ENCODE measurements at regions not wholly inside any gene's neighbourhood (a gene's known extent, or its start where the extent isn't known, plus 50 kb on each side); places are given as distances from the start of the nearest gene placed in this dataset.

DNA sequence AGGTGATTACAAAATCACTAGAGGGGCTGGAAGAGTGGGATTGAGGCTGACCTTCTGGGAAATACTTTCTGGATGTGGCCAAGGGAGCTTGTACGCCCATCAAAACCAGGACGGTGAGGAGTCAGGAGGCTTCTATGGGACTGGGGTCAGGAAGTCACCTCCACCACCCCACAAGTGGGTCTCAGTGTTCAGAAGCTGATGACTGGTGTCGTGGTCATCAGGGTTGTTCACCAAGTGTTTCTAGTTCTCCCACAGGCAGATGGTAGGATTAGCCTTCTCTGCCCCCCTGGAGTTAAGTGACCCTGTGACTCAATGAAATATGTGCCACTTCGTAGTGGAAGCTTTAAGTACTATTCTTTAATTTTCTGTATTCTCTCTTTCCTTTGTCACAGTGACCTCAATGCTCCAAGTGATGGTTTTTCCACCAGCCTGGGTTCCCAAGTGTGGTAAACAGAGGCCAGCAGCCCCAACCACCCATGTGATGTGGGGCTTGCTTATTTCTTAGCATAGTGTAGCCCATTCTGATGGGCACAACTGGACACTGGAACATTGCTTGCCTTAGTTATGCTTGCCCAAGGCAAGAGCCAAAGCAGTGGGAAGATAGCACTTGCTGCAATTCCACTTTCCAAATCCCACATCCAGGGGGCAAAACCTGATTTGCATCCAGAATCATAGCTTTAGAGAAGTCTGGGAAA lies 258.8 kb downstream of the CYP26B1 start:
- Histone ChIP-seq H3K4me2 (ENCODE audit: control insufficient read depth, insufficient read depth) (no peak overlapping the region), H3K36me3 (ENCODE audit: control insufficient read depth in 2 of 2, insufficient read depth in 2 of 2, low read length in 1 of 2) (no peaks in the 10 kb centered on the region), H3K79me2 (ENCODE audit: control insufficient read depth, insufficient read depth, low read length) (no peaks in the 10 kb centered on the region), H3K9ac (ENCODE audit: control insufficient read depth, insufficient read depth, low read length) (no peak overlapping the region), H4K20me1 (ENCODE audit: control insufficient read depth, insufficient read depth) (no peaks in the 10 kb centered on the region), H3K4me3 (no peak overlapping the region), H3K4me1 (ENCODE audit: control insufficient read depth, insufficient read depth, low read length) (no peaks in the 10 kb centered on the region), H3K9me3 (replicated peaks; ENCODE audit: control insufficient read depth, insufficient read depth, low read length) (no peaks in the 10 kb centered on the region), H3K27ac (ENCODE audit: control insufficient read depth, insufficient read depth) (no peak overlapping the region), H3K27me3 (replicated peaks in 1 of 2; ENCODE audit: control insufficient read depth in 2 of 2, insufficient read depth in 2 of 2, low read length in 1 of 2) (no peaks in the 10 kb centered on the region), H2AFZ (ENCODE audit: control insufficient read depth, low read depth, low read length) (no peak overlapping the region)
- no peak for DNase-seq (ENCODE audit: low read depth, low spot score)
- TF ChIP-seq, protein P1, sequence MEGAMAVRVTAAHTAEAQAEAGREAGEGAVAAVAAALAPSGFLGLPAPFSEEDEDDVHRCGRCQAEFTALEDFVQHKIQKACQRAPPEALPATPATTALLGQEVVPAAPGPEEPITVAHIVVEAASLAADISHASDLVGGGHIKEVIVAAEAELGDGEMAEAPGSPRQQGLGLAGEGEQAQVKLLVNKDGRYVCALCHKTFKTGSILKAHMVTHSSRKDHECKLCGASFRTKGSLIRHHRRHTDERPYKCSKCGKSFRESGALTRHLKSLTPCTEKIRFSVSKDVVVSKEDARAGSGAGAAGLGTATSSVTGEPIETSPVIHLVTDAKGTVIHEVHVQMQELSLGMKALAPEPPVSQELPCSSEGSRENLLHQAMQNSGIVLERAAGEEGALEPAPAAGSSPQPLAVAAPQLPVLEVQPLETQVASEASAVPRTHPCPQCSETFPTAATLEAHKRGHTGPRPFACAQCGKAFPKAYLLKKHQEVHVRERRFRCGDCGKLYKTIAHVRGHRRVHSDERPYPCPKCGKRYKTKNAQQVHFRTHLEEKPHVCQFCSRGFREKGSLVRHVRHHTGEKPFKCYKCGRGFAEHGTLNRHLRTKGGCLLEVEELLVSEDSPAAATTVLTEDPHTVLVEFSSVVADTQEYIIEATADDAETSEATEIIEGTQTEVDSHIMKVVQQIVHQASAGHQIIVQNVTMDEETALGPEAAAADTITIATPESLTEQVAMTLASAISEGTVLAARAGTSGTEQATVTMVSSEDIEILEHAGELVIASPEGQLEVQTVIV (IDR thresholded peaks at IDR 0.05; ENCODE audit: borderline replicate concordance, partially characterized antibody), result no peak
- TF ChIP-seq RELB (IDR thresholded peaks at IDR 0.05; ENCODE audit: low read depth) (no peak), ZBTB11 (CRISPR knock-in tag; IDR thresholded peaks at IDR 0.05) (no peak), SREBF2 (IDR thresholded peaks at IDR 0.05; ENCODE audit: low read length) (no peak)
- ChIA-PET POLR2A (no interaction called here), RAD21 (ENCODE audit: unreplicated experiment) (no interaction called here), SMC1A (ENCODE audit: uncharacterized antibody, unreplicated experiment) (interaction anchor here (1.2 kb wide), 1 partner anchor 35 kb away, joined by 3 read pairs; no protein-coding TSS in a partner anchor), CTCF (no interaction called here)
- intact Hi-C loops (cut with micrococcal nuclease; ENCODE audit: unreplicated experiment), result no loop called here
- WGBS (ENCODE audit: insufficient coverage, insufficient replicate concordance, low lambda C conversion rate, missing lambda C conversion rate), result 23% methylated on average over 4 of the region's 4 CpGs
- FAIRE-seq, result no peak
- ATAC-seq, result no peak
- no TSS peak for BruUV-seq (replicated peaks)
- in situ Hi-C loops (cut with MboI), result no loop called here

Measured in GM12878 (cell line).